ENCODE measurements at regions not wholly inside any gene's neighbourhood (a gene's known extent, or its start where the extent isn't known, plus 50 kb on each side); places are given as distances from the start of the nearest gene placed in this dataset.

DNA sequence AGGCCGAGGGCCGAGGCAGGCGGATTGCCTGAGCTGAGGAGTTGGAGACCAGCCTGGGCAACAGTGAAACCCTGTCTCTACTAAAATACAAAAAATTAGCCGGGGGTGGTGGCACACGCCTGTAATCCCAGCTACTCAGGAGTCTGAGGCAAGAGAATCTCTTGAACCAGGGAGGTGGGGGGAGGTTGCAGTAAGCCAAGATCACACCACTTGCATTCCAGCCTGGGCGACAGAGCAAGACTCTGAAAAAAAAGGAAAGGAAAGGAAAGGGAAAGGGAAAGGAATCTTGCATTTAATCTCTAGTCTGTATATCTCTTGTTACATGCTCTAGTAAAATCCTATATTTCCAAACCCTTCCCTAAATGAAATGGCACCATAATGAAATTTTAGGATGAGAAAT lies 328.3 kb upstream of the ADGRL2 start:
- TF ChIP-seq MXI1 (conservative IDR thresholded peaks at IDR 0.05; ENCODE audit: poor library complexity, severe bottlenecking), result no peak
- no peak for TF ChIP-seq TAF1 (IDR thresholded peaks at IDR 0.05; ENCODE audit: low read depth)
- TF ChIP-seq EZH2 (IDR thresholded peaks at IDR 0.05; ENCODE audit: borderline replicate concordance, insufficient read depth, low read length, poor library complexity, severe bottlenecking), result no peak
- TF ChIP-seq, protein P1, sequence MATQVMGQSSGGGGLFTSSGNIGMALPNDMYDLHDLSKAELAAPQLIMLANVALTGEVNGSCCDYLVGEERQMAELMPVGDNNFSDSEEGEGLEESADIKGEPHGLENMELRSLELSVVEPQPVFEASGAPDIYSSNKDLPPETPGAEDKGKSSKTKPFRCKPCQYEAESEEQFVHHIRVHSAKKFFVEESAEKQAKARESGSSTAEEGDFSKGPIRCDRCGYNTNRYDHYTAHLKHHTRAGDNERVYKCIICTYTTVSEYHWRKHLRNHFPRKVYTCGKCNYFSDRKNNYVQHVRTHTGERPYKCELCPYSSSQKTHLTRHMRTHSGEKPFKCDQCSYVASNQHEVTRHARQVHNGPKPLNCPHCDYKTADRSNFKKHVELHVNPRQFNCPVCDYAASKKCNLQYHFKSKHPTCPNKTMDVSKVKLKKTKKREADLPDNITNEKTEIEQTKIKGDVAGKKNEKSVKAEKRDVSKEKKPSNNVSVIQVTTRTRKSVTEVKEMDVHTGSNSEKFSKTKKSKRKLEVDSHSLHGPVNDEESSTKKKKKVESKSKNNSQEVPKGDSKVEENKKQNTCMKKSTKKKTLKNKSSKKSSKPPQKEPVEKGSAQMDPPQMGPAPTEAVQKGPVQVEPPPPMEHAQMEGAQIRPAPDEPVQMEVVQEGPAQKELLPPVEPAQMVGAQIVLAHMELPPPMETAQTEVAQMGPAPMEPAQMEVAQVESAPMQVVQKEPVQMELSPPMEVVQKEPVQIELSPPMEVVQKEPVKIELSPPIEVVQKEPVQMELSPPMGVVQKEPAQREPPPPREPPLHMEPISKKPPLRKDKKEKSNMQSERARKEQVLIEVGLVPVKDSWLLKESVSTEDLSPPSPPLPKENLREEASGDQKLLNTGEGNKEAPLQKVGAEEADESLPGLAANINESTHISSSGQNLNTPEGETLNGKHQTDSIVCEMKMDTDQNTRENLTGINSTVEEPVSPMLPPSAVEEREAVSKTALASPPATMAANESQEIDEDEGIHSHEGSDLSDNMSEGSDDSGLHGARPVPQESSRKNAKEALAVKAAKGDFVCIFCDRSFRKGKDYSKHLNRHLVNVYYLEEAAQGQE (IDR thresholded peaks at IDR 0.05; ENCODE audit: borderline replicate concordance), result no peak
- TF ChIP-seq EP300 (conservative IDR thresholded peaks at IDR 0.05; ENCODE audit: poor library complexity, severe bottlenecking), result no peak
- TF ChIP-seq, protein P2, sequence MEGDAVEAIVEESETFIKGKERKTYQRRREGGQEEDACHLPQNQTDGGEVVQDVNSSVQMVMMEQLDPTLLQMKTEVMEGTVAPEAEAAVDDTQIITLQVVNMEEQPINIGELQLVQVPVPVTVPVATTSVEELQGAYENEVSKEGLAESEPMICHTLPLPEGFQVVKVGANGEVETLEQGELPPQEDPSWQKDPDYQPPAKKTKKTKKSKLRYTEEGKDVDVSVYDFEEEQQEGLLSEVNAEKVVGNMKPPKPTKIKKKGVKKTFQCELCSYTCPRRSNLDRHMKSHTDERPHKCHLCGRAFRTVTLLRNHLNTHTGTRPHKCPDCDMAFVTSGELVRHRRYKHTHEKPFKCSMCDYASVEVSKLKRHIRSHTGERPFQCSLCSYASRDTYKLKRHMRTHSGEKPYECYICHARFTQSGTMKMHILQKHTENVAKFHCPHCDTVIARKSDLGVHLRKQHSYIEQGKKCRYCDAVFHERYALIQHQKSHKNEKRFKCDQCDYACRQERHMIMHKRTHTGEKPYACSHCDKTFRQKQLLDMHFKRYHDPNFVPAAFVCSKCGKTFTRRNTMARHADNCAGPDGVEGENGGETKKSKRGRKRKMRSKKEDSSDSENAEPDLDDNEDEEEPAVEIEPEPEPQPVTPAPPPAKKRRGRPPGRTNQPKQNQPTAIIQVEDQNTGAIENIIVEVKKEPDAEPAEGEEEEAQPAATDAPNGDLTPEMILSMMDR (IDR thresholded peaks at IDR 0.05; ENCODE audit: poor library complexity, severe bottlenecking), result no peak
- no peak for TF ChIP-seq SMC3 (conservative IDR thresholded peaks at IDR 0.05; ENCODE audit: poor library complexity)
- no peak for TF ChIP-seq RAD21 (conservative IDR thresholded peaks at IDR 0.05)
- TF ChIP-seq POLR2AphosphoS5 (IDR thresholded peaks at IDR 0.05), result no peak
- H3K9me3 ChIP-seq (ENCODE audit: low read length), result no peaks in the 10 kb centered on the region
- H3K9me2 ChIP-seq (ENCODE audit: insufficient read depth, low read length), result no peaks in the 10 kb centered on the region
- H3K4me2 ChIP-seq (ENCODE audit: low read length), result no peak overlapping the region
- H4K20me1 ChIP-seq (ENCODE audit: insufficient read depth), result no peaks in the 10 kb centered on the region
- H3K27ac ChIP-seq (ENCODE audit: low read length), result no peak overlapping the region
- H3K27me3 ChIP-seq (ENCODE audit: insufficient read depth, low read depth, low read length), result no peaks in the 10 kb centered on the region
- H3K79me2 ChIP-seq (replicated peaks; ENCODE audit: insufficient read depth, low read length), result no peaks in the 10 kb centered on the region
- no peak overlapping the region for H3K9ac ChIP-seq (ENCODE audit: low read length)
- no peaks in the 10 kb centered on the region for H3F3A ChIP-seq (ENCODE audit: insufficient read depth, low read length, poor library complexity, severe bottlenecking)
- H3K4me3 ChIP-seq (ENCODE audit: low read length), result no peak overlapping the region
- H3K36me3 ChIP-seq (ENCODE audit: insufficient read depth, low read length), result no peaks in the 10 kb centered on the region
- H2AFZ ChIP-seq (ENCODE audit: low read depth, low read length), result no peak overlapping the region

DNA sequence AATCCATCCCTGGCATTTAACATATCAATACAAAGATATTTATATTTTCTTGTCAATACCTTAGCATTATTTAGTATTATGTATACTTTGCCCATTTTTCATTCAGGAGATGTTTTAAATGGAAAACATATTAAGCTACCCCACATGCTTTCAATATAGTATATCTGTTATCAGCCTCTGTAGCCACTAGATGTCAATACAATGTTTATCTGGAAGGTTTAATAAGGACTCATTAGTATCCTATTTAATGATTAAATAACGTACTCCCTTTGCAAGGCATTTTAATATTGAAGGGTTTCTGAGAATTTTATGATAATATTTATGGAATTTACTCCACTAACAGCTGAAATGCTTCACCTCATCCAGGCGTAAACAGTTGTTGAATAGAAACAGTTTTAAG lies 329.5 kb upstream of the ADGRL2 start:
- Histone ChIP-seq H3K36me3 (ENCODE audit: insufficient read depth, low read length) (no peaks in the 10 kb centered on the region), H3K9ac (ENCODE audit: low read length) (no peak overlapping the region), H3K9me3 (ENCODE audit: low read length) (no peaks in the 10 kb centered on the region), H2AFZ (ENCODE audit: low read depth, low read length) (no peak overlapping the region), H3K27ac (ENCODE audit: low read length) (no peak overlapping the region), H3K4me2 (ENCODE audit: low read length) (no peak overlapping the region), H3F3A (ENCODE audit: insufficient read depth, low read length, poor library complexity, severe bottlenecking) (peaks cover 5% of the 10 kb centered on the region), H3K27me3 (ENCODE audit: insufficient read depth, low read depth, low read length) (no peaks in the 10 kb centered on the region), H4K20me1 (ENCODE audit: insufficient read depth) (no peaks in the 10 kb centered on the region), H3K9me2 (ENCODE audit: insufficient read depth, low read length) (no peaks in the 10 kb centered on the region), H3K4me3 (ENCODE audit: low read length) (no peak overlapping the region), H3K79me2 (replicated peaks; ENCODE audit: insufficient read depth, low read length) (no peaks in the 10 kb centered on the region)
- no peak for TF ChIP-seq EZH2 (IDR thresholded peaks at IDR 0.05; ENCODE audit: borderline replicate concordance, insufficient read depth, low read length, poor library complexity, severe bottlenecking)
- no peak for TF ChIP-seq MXI1 (conservative IDR thresholded peaks at IDR 0.05; ENCODE audit: poor library complexity, severe bottlenecking)
- no peak for TF ChIP-seq TAF1 (IDR thresholded peaks at IDR 0.05; ENCODE audit: low read depth)
- no peak for TF ChIP-seq POLR2AphosphoS5 (IDR thresholded peaks at IDR 0.05)
- TF ChIP-seq, protein P2 (IDR thresholded peaks at IDR 0.05; ENCODE audit: poor library complexity, severe bottlenecking), result no peak
- TF ChIP-seq EP300 (conservative IDR thresholded peaks at IDR 0.05; ENCODE audit: poor library complexity, severe bottlenecking), result no peak

All from neural cell (in vitro differentiated cells).